Transverse colon (tissue), 4 donors: ENCODE measurements at regions not wholly inside any gene's neighbourhood (a gene's known extent, or its start where the extent isn't known, plus 50 kb on each side); places are given as distances from the start of the nearest gene placed in this dataset.

ENCODE experiments used
- DNase-seq: peaks from one replicate; pipeline ENCODE4 v3.0.0-alpha.2; 2019
- H3K27ac ChIP-seq, 4 donors: fragments of 200-600 bp; sonication (generic); 2 replicates each; pipeline ENCODE4 v1.5.1; 2016 to 2018; ENCODE audit warnings: inconsistent platforms in 4 of 4
- H3K27me3 ChIP-seq: fragments of 200-600 bp; sonication (generic); 2 replicates; pipeline ENCODE4 v1.5.1; 2017; ENCODE audit warnings: inconsistent platforms
- H3K36me3 ChIP-seq, 4 donors: fragments of 200-600 bp; sonication (generic); 2 replicates each; pipeline ENCODE4 v1.5.1; 2017 to 2019; ENCODE audit warnings: inconsistent platforms in 4 of 4
- H3K4me1 ChIP-seq, 4 donors: fragments of 200-600 bp; sonication (generic); 2 replicates each; pipeline ENCODE4 v1.5.1; 2017 to 2020; ENCODE audit warnings: inconsistent platforms in 4 of 4
- H3K4me3 ChIP-seq, 4 donors: fragments of 200-600 bp; sonication (generic); 1 replicate in 1 of 4; 2 replicates in 3 of 4; pipeline versions ENCODE4 v1.5.1 to v1.6.1; 2017 to 2019; ENCODE audit warnings: inconsistent platforms in 4 of 4
- H3K9me3 ChIP-seq, 2 donors: fragments of 200-600 bp; sonication (generic); 2 replicates each; pipeline ENCODE4 v1.5.1; 2017 to 2019; ENCODE audit warnings: inconsistent platforms in 2 of 2
- EP300 ChIP-seq: sonication (generic); formaldehyde crosslinking; IDR thresholded peaks from one replicate; pipeline ENCODE4 v1.6.1; 2017; ENCODE audit warnings: antibody characterized with exemption, low read depth
- POLR2A ChIP-seq: fragments of 450-650 bp; IDR thresholded peaks from one replicate; pipeline ENCODE4 v1.6.1; 2016; ENCODE audit warnings: antibody characterized with exemption, mild to moderate bottlenecking, moderate library complexity
- POLR2AphosphoS5 ChIP-seq, 3 donors: sonication (generic); formaldehyde crosslinking; IDR thresholded peaks; one replicate each; pipeline ENCODE4 v1.6.1; 2016; ENCODE audit warnings: antibody characterized with exemption in 3 of 3
- WGBS, 2 donors: methylation state at CpG; one replicate each; pipeline ENCODE4 v1.1.5; 2018; ENCODE audit warnings: low coverage in 1 of 2; 5-methylcytosine and 5-hydroxymethylcytosine counted together
- in situ Hi-C, 4 donors: fragments of 200-750 bp; cut with MboI; loops; one replicate each; pipeline versions ENCODE4 v1.15.0 to v1.15.1; 2017; ENCODE audit warnings: low sequenced_read_pairs in 3 of 4, low pct_ligation_motif_present in 1 of 4, low pct_unique_long_range_greater_than_20kb in 1 of 4
- intact Hi-C: fragments of 100-400 bp; cut with DNase I; formaldehyde crosslinking; loops from one replicate; pipeline ENCODE4 v1.15.1; 2023; ENCODE audit warnings: low total_unique reads
- TF ChIP-seq, protein P1 (sequence below), 5 experiments: fragments of 200-600 bp in 3 of 5; fragments of 450-650 bp in 2 of 5; sonication (generic) in 3 of 5; IDR thresholded peaks; 1 replicate in 2 of 5; 2 replicates in 3 of 5; pipeline ENCODE4 v1.5.1; 2016 to 2017; ENCODE audit warnings: antibody characterized with exemption in 5 of 5, inconsistent platforms in 3 of 5, mild to moderate bottlenecking in 2 of 5, moderate library complexity in 1 of 5

- Histone ChIP-seq H3K27me3 (no peaks in the 10 kb centered on the region), H3K9me3 (no peaks in the 10 kb centered on the region), H3K4me1 (peaks cover 0 to 33% (median 8%) of the 10 kb centered on the region in 4 donors), H3K27ac (peak overlapping the region; percentile 43 to 54 (median 46)), H3K4me3 (peak overlapping the region in 1 of 4 donors; percentile 28), H3K36me3 (no peaks in the 10 kb centered on the region)
- in situ Hi-C loops: no loop called here
- TF ChIP-seq, protein P1, sequence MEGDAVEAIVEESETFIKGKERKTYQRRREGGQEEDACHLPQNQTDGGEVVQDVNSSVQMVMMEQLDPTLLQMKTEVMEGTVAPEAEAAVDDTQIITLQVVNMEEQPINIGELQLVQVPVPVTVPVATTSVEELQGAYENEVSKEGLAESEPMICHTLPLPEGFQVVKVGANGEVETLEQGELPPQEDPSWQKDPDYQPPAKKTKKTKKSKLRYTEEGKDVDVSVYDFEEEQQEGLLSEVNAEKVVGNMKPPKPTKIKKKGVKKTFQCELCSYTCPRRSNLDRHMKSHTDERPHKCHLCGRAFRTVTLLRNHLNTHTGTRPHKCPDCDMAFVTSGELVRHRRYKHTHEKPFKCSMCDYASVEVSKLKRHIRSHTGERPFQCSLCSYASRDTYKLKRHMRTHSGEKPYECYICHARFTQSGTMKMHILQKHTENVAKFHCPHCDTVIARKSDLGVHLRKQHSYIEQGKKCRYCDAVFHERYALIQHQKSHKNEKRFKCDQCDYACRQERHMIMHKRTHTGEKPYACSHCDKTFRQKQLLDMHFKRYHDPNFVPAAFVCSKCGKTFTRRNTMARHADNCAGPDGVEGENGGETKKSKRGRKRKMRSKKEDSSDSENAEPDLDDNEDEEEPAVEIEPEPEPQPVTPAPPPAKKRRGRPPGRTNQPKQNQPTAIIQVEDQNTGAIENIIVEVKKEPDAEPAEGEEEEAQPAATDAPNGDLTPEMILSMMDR (IDR thresholded peaks at IDR 0.05): no peak
- TF ChIP-seq EP300 (no peak), POLR2A (no peak)
- 12 to 15% methylated on average over 2 to 6 of the region's 6 CpGs for WGBS, 2 donors
- intact Hi-C loops: no loop called here
- DNase-seq: no peak
These were observed 99.6 kb upstream of the DST start for GRCh38 chr6:56742122-56742791.

- DNase-seq: no peak
- Histone ChIP-seq H3K4me3 (peak overlapping the region in 1 of 4 donors; percentile 28), H3K36me3 (no peaks in the 10 kb centered on the region), H3K9me3 (no peaks in the 10 kb centered on the region), H3K4me1 (peaks cover 0 to 33% (median 8%) of the 10 kb centered on the region in 4 donors), H3K27ac (peak overlapping the region; percentile 43 to 54 (median 46)), H3K27me3 (no peaks in the 10 kb centered on the region)
- no peak for TF ChIP-seq POLR2A
- TF ChIP-seq POLR2AphosphoS5 (IDR thresholded peaks at IDR 0.05): no peak
- TF ChIP-seq EP300: no peak
- TF ChIP-seq, protein P1 (IDR thresholded peaks at IDR 0.05): no peak
- in situ Hi-C loops (no loop called here), intact Hi-C loops (no loop called here)
These were observed 98.8 kb upstream of the DST start for GRCh38 chr6:56741472-56741871.

- no peaks in the 10 kb centered on the region for H3K9me3 ChIP-seq
- no peak for DNase-seq
- H3K27ac ChIP-seq: peak overlapping the region in 2 of 4 donors; percentile 7 to 54
- peaks cover 0 to 33% (median 8%) of the 10 kb centered on the region in 4 donors for H3K4me1 ChIP-seq
- 94% methylated on average over 8 of the region's 8 CpGs; no CpG with 5 or more reads in 1 of the 2 donors for WGBS, 2 donors
- TF ChIP-seq, protein P1 (IDR thresholded peaks at IDR 0.05): no peak
- TF ChIP-seq POLR2A: no peak
- TF ChIP-seq POLR2AphosphoS5 (IDR thresholded peaks at IDR 0.05): no peak
- no peak for TF ChIP-seq EP300
- H3K4me3 ChIP-seq: no peak overlapping the region
- H3K27me3 ChIP-seq: no peaks in the 10 kb centered on the region
- no peaks in the 10 kb centered on the region for H3K36me3 ChIP-seq
- intact Hi-C loops: no loop called here
- in situ Hi-C loops: no loop called here
These were observed 97.4 kb upstream of the DST start for GRCh38 chr6:56739836-56740815.

- no peak for DNase-seq
- WGBS, 2 donors: 79 to 87% methylated on average over 4 of the region's 4 CpGs
- intact Hi-C loops: no loop called here
- H3K9me3 ChIP-seq: no peaks in the 10 kb centered on the region
- H3K27ac ChIP-seq: no peak overlapping the region
- in situ Hi-C loops: no loop called here
- H3K36me3 ChIP-seq: no peaks in the 10 kb centered on the region
- TF ChIP-seq EP300 (no peak), POLR2A (no peak), POLR2AphosphoS5 (IDR thresholded peaks at IDR 0.05) (no peak)
- TF ChIP-seq, protein P1 (IDR thresholded peaks at IDR 0.05): no peak
- no peaks in the 10 kb centered on the region for H3K27me3 ChIP-seq
- H3K4me1 ChIP-seq: peaks cover 5 to 49% (median 11%) of the 10 kb centered on the region in 4 donors
- H3K4me3 ChIP-seq: no peak overlapping the region
These were observed 94.1 kb upstream of the DST start for GRCh38 chr6:56736804-56737203.
